ENCODE measurements at regions not wholly inside any gene's neighbourhood (a gene's known extent, or its start where the extent isn't known, plus 50 kb on each side); places are given as distances from the start of the nearest gene placed in this dataset.

DNA sequence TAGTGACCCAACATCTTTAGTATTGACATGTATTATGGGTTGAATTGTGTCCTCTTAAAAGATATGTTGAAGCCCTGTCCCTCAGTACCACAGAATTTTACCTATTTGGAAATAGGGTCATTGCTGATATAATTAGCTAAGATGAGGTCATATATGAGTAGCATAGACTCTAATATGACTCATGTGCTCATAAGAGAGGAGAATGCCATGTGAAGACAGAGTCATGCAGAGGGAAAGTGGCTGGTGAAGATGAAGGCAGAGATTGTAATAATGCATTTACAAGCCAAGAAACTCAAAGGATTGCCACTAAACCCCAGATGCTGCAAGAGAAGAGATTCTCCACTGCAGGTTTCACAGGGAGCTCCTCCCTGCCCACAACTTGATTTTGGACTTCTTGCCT, 496.4 kb downstream of the KIF20B start:
- ATAC-seq (no peak), DNase-seq (no peak)
- no peak for TF ChIP-seq CTCF (IDR thresholded peaks at IDR 0.05)
- Histone ChIP-seq H3K27ac (no peak overlapping the region), H3K9me3 (no peaks in the 10 kb centered on the region), H3K36me3 (no peaks in the 10 kb centered on the region), H3K4me3 (no peak overlapping the region), H3K27me3 (no peaks in the 10 kb centered on the region), H3K4me1 (no peaks in the 10 kb centered on the region)
- intact Hi-C loops (cut with DNase I): no loop called here

DNA sequence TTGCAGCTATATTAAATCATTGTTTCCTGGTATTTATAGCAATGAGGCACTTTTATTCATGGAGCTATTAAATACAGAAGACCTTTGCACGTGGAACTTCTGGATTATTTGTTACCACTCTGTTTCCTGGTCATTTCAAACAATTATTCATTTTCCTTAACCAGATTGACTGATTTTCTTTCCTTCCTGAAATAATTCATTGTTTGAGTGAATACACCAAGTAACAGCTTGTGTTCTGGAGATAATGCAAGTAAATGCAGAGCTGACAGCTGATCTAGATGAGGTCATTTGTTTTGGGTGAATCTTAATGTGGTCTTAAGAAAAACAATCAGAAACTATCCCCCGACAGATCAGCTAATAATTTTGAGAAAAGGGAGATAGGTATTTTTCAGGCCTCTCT, 497.7 kb downstream of the KIF20B start:
- Histone ChIP-seq H3K4me3 (no peak overlapping the region), H3K27me3 (no peaks in the 10 kb centered on the region), H3K27ac (no peak overlapping the region), H3K9me3 (no peaks in the 10 kb centered on the region), H3K36me3 (no peaks in the 10 kb centered on the region), H3K4me1 (no peaks in the 10 kb centered on the region)
- intact Hi-C loops (cut with DNase I): no loop called here
- DNase-seq (no peak), ATAC-seq (no peak)
- no peak for TF ChIP-seq CTCF (IDR thresholded peaks at IDR 0.05)

- Histone ChIP-seq H3K27ac (no peak overlapping the region), H3K27me3 (no peaks in the 10 kb centered on the region), H3K4me3 (no peak overlapping the region), H3K9me3 (no peaks in the 10 kb centered on the region), H3K36me3 (no peaks in the 10 kb centered on the region), H3K4me1 (no peaks in the 10 kb centered on the region)
- intact Hi-C loops (cut with DNase I): no loop called here
- TF ChIP-seq CTCF (IDR thresholded peaks at IDR 0.05): no peak
- ATAC-seq (no peak), DNase-seq (no peak)
Measured at GRCh38 chr10:90199513-90199912, 498.1 kb downstream of the KIF20B start.

DNA sequence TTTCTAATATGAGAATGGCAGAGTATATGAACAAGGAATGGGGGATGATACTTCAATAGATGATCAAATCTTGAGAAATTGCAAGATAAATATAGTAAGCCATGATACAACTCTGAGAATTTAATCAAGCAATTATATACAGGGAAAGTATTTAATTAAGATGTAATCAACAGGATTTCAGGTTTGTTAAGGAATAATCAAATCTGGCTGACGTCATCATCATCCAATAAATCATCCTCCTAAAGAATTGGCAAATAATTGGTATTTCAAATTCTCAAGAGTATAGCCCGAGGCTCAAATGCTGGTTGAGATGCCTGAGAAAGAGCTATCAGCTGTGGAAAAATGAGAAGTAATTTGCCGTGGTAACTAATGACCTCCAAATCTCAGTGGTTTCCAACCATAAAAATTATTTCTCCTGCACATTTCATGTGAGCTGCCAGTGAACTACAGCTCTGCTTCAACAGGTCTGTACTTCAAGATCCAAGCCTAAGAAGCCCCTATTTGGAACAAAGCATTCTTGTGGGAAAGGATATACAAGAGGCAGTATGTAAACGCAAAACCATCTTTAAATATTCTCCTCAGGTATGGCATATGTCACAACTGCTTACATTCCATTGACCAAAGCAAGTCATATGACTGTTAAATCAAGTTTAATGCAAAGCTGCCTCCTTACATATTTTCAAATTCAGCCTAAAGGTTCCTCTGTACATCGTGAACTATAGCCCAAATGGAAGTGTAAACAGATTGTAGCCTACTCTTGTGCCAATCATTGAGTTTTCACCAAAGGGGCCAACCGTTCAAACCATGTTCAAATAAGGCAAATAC, 503.0 kb downstream of the KIF20B start:
- ATAC-seq (no peak), DNase-seq (no peak)
- Histone ChIP-seq H3K27ac (no peak overlapping the region), H3K36me3 (no peaks in the 10 kb centered on the region), H3K27me3 (no peaks in the 10 kb centered on the region), H3K4me3 (no peak overlapping the region), H3K4me1 (no peaks in the 10 kb centered on the region), H3K9me3 (no peaks in the 10 kb centered on the region)
- intact Hi-C loops (cut with DNase I): no loop called here
- no peak for TF ChIP-seq CTCF (IDR thresholded peaks at IDR 0.05)

DNA sequence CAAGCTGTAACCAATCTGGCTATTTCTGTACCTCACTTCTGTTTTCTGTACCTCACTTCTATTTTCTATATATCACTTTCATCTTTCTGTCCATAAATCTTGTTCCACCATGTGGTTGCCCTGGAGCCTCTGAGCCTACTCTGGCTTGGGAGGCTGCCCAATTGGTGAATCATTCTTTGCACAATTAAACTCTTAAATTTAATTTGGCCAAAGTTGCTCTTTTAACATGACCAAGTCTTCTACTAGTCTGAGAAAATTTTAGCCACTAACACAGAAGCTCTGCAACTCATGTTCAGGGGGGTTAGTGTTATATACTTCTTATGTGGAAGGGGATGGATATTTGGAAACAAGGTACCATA, 503.5 kb downstream of the KIF20B start:
- H3K4me3 ChIP-seq: no peak overlapping the region
- DNase-seq (no peak), ATAC-seq (no peak)
- no peaks in the 10 kb centered on the region for H3K9me3 ChIP-seq
- no peak overlapping the region for H3K27ac ChIP-seq
- no peak for TF ChIP-seq CTCF (IDR thresholded peaks at IDR 0.05)
- no peaks in the 10 kb centered on the region for H3K4me1 ChIP-seq
- intact Hi-C loops (cut with DNase I): no loop called here
- H3K27me3 ChIP-seq: no peaks in the 10 kb centered on the region
- no peaks in the 10 kb centered on the region for H3K36me3 ChIP-seq

DNA sequence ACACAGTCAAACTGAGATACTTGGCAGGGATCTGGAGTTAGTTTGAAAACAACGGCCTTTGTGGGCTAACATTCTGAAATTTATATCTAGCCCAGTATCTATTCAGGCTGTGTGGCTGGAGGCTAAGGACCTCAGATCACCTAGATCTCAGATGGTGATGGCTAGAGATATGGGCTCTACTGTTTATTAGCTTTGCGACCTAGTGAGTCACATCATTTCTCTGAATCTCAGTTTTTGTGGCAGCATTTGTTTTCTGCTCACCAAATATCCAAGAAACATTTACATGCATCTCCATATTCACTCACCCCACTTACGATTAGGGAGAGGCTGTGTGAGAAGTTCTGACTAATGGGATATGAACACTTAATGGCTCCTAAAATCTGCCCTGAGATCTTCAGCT, 503.9 kb downstream of the KIF20B start:
- Histone ChIP-seq H3K27me3 (no peaks in the 10 kb centered on the region), H3K27ac (no peak overlapping the region), H3K4me1 (no peaks in the 10 kb centered on the region), H3K36me3 (no peaks in the 10 kb centered on the region), H3K9me3 (no peaks in the 10 kb centered on the region), H3K4me3 (no peak overlapping the region)
- DNase-seq (no peak), ATAC-seq (no peak)
- intact Hi-C loops (cut with DNase I): no loop called here
- no peak for TF ChIP-seq CTCF (IDR thresholded peaks at IDR 0.05)
